HG03103 (cell line): ENCODE measurements at regions not wholly inside any gene's neighbourhood (a gene's known extent, or its start where the extent isn't known, plus 50 kb on each side); places are given as distances from the start of the nearest gene placed in this dataset.

ENCODE experiments used
- ATAC-seq: cut with Tn5 transposase; IDR thresholded peaks from one replicate; pipeline ENCODE4 v1.9.1; 2021; ENCODE audit warnings: low read depth; ENCODE audit not compliant: unreplicated experiment

- no peak for ATAC-seq
Observed at GRCh38 chr2:236882930-236883329, 202.8 kb upstream of the COPS8 start.

- ATAC-seq, result no peak
Observed at GRCh38 chr2:236883819-236884218, 201.9 kb upstream of the COPS8 start.

- ATAC-seq, result no peak
Observed at GRCh38 chr2:236884569-236885175, 201.0 kb upstream of the COPS8 start.

DNA sequence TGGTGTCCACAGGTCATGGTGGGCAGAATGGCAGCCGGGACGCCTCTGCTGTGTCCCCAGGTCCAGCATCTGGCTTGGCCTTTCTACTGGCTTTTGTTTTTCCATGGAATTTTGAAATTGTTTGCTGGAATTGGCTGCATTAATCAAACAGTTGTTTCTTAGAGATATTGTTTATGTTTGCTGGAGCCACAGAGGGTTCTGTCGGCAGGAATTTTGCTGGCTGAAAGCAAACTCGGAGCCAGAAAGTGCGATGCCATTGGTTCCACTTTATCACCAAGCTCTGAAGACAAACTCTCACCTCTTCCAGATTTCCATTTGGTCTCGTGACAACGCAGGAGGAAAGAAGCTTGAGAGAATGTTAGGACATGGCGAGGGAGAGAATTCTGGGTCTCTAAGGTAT, 199.2 kb upstream of the COPS8 start:
- no peak for ATAC-seq

DNA sequence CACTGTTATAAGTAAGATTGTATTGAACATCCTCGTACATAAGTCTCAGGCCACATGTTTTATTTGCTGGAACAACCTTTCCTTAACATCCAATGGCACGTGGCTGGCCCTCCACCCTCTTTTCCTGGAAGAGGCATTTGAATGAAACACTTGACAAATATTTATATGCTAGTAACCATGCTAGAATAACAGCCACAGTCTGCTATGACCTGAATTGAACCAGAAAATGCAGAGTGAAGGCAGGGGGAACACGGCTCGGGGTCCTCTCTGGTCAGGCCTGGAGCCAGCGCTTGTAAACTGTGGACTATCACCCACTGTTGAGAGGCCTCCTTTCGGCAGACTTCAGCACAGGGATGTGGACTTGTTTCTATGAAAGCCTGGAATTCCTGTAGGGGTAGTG, 198.2 kb upstream of the COPS8 start:
- ATAC-seq, result no peak

GRCh38 chr2:236887953-236888793, 197.5 kb upstream of the COPS8 start:
- no peak for ATAC-seq

DNA sequence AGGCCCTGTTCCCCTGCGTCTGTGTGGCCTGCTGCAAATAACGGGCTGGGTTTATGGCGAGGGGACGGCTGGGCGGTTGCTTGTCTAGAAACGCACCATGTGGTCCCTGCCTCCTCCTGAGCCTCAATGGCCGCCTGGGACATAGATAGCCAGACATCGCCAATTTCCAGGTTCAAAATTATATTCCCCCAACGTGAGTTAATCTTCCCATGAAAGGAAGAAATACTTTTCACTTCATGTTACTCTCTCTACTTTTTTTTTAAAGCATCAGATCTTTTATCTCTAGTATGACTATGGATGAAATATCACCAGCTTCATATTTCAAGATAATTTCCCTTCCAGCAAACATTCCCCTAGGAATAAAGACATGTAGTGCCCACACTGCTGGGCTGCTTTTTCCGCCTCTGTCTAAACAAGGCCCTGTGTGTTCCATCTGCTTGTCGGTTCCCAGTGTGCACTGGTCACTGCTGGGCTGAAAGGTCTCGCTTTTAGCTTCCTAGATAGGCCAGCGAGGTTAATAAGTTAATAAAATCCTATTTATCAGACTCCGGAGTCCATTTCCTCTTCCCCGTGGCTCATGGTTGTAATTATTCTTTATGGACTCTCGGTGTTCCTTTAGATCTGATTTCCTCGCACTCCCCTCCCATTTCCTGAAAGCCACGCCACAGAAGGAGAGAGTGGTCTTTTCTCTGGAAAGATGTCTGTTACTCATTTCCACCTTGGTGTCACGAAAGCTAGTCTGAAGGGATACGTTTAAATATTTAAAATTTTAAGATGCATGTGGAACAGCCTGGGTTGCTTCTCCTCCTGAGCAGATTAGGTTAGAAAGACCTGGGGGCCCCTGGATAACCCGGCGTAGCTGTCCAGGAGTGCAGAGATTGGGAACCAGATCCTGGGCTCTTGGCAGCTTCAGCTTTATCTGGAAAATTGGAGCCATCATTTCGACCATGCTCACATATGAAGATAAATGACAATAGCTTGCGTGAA, 196.6 kb upstream of the COPS8 start:
- no peak for ATAC-seq

GRCh38 chr2:236889791-236890704, 195.6 kb upstream of the COPS8 start:
- no peak for ATAC-seq

DNA sequence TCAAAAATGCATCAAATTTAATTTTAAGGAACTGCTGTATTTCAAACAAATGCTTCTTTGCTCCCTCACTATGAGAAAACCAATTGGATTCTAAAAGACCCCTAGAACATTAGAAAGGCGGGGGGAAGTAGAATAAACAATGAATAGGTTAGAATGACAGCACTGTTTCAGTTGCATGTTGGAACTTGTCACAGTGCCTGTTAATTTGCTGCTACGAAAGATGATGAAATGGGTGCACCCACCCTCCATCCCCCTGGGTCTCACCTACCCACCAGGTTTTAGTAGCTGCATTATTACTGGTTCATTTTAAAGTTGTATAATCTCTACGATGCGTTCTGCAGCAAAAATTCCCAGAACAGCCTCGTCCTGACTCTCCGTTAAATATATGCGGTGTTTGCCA, 193.0 kb upstream of the COPS8 start:
- no peak for ATAC-seq

DNA sequence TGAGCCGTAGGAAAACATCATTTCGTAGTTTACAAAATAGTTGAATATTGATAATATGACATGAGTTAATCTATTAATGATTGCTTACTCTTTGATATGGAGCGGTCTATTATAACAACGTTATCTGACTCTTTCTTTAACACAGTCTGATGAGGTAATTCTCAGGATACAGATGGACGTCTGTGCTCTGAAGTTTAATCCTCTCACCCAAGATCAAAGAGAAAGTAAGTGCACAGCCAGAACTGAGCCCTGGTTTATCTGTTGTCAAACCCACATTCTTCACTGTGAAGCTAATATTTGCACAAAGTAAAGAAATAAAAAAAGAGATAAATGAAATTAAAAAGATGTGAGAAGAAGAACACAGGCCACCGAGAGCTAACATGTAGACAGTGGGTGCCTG, 190.9 kb upstream of the COPS8 start:
- no peak for ATAC-seq

DNA sequence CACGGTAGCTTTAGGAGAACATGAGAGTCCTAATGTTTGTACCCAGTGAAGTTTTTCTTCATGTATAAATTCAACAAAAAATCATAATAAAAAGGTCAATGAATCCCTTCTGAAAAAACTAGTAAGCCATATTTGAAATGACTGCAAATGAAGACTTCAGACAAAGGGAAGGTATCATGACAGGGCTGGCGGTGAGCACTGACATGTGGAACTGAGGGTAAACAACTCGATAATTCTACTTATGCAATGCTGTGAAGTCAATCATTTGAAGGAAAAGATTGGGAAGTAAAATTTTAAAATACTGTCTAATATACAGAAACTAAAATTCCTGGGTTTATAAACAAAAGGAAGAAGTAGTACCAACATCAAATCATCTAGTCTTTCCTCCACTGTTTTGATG, 190.2 kb upstream of the COPS8 start:
- ATAC-seq, result no peak

- ATAC-seq, result no peak
Observed at GRCh38 chr2:236896688-236897087, 189.0 kb upstream of the COPS8 start.

DNA sequence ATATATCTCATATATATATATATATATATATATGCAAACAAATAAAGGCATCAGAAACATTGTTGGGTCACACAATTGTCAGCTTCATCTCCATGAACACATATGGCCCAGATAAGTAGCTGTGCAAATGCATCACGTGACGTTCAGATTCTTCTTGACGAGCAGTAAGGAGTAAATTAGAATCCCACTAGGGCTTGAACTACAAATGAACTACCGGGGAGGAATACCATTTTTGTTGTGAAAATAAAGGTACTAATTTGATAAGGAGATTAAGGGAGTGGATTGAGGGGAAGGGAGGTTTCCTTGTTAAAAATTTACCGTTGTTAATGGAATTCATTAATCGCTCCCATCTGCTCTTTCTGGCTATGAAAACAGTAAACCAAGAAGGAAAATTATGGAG, 186.5 kb upstream of the COPS8 start:
- no peak for ATAC-seq

DNA sequence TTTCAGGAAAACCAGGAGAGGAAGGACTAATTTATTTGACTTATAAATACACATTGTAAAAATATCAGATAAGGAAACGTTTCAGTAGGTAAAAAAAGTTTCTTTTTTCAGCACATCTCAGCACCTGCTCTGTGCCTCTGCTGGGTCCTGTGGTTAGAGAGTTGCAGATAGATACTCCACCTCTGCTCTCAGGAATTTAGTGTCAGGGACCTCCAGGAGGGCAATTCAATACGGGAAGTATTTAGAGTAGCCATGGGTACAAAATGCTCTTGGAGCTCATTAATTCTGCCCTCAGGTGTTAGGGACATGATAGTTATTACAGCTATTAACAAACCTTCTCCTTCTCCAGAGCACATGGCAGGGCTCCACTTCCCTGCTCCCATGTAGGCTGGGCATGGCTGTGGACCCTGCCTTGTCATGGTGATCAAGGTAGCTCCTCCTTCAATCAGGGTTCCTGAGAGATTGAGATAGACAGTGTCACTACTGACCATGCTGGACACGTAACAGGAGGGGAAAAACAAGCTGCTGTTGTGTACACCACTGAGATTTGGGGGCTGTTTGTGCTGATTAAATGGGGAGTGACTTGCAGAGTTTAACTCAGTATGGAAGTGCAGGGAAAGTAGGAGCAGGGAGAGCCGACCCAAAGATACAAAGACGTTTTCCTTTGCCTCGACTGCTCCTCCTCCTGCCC, 185.6 kb upstream of the COPS8 start:
- no peak for ATAC-seq

DNA sequence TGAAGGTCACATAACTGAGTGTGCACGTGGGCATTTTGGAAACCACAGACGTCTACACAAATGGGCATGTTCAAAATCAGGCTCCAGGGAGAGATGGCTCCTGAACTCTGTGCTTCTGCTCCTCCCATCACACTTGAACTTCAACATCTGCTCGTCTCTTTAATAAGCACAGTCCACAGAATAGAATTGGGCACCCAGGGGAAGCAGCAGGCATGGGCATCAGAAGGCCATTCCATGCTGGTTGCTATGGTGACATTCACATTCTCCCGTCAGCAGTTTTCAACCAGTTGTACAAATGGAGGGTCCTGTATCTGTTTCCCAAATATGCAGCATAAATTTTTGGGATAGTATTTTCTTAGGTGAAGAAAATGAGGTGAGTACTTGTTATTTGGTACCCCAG, 183.7 kb upstream of the COPS8 start:
- ATAC-seq, result no peak

DNA sequence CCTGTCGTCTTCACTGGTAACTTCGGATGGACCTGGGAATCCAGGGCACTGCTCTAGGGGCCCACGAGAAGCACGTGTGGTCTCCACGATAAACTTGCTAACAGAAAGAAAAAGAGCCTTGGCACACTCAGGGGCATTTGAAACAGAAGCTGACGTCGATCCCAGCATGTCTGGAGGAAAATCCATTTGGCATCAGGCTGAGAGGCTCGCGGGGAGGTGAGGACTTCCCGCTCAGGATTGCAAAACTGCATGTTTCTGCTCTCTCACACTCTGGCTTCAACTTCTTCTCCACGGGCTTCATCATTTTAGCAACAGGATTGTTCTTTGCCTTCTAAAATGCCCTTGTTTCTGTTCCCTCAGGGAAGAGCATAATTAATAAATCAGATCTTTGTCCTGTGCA, 181.7 kb upstream of the COPS8 start:
- no peak for ATAC-seq

- no peak for ATAC-seq
Observed at GRCh38 chr2:236904389-236905263, 181.1 kb upstream of the COPS8 start.

GRCh38 chr2:236905976-236906375, 179.7 kb upstream of the COPS8 start:
- ATAC-seq, result no peak
